ENCODE measurements at regions not wholly inside any gene's neighbourhood (a gene's known extent, or its start where the extent isn't known, plus 50 kb on each side); places are given as distances from the start of the nearest gene placed in this dataset.

DNA sequence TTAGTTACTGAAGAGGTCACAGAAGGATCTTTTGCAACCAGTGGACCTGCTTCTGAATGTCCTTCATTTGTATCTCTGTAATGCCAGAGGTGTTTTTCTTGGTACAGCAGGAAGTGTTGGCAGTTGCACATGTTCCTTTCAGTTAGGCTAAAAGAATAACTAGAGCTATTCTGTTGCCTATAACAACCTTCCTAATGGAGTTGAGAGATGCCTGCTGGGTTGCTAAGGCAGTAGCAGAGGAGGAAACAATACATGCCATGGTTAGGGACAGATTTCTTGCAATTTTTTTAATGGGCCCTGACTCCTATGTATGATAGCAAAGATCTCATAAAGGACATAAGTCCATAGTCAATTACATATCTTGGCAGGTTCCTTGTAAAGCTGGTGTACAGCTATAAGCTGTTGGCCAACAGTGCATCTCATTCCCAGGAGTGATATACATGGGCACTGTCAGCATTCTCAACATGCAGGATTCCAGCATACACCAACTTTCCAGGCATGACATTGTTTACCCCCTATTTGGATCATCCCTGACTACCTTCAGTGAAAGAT lies 556.6 kb downstream of the CCER1 start:
- Histone ChIP-seq H3K27ac (ENCODE audit: low read depth, low read length) (no peak overlapping the region), H3K9me3 (ENCODE audit: control insufficient read depth in 2 of 3, low read length in 3 of 3) (peaks cover 0 to 12% (median 5%) of the 10 kb centered on the region in 3 experiments), H3K4me3 (ENCODE audit: low read length) (no peak overlapping the region), H3K4me1 (ENCODE audit: control insufficient read depth in 2 of 2, insufficient read depth in 2 of 2, low read length in 2 of 2) (no peaks in the 10 kb centered on the region), H3K27me3 (ENCODE audit: control insufficient read depth in 2 of 2, insufficient read depth in 2 of 2, low read length in 2 of 2) (no peaks in the 10 kb centered on the region), H3K36me3 (ENCODE audit: control insufficient read depth in 2 of 3, insufficient read depth in 3 of 3, low read length in 3 of 3) (no peaks in the 10 kb centered on the region)
- Mint-ChIP-seq H3K4me3 (no peak overlapping the region), H3K27ac (no peak overlapping the region), H3K9me3 (peaks cover 2 to 37% (median 6%) of the 10 kb centered on the region in 11 donors), H3K36me3 (peaks cover 0 to 8% (median 0%) of the 10 kb centered on the region in 5 donors), H3K4me1 (peaks cover 0 to 2% (median 0%) of the 10 kb centered on the region in 7 donors), H3K27me3 (peaks cover 0 to 7% (median 0%) of the 10 kb centered on the region in 5 donors)
- intact Hi-C loops (cut with micrococcal nuclease) = no loop called here
- POLR2A ChIA-PET = no interaction called here
- ATAC-seq = no peak
- CTCF ChIA-PET = no interaction called here
- DNase-seq = no peak

- no peak for ATAC-seq
- ChIA-PET POLR2A (no interaction called here), CTCF (no interaction called here)
- Mint-ChIP-seq H3K27ac (no peak overlapping the region), H3K36me3 (peaks cover 0 to 8% (median 0%) of the 10 kb centered on the region in 5 donors), H3K9me3 (peaks cover 2 to 51% (median 12%) of the 10 kb centered on the region in 11 donors), H3K27me3 (peaks cover 0 to 7% (median 0%) of the 10 kb centered on the region in 5 donors), H3K4me1 (peaks cover 0 to 2% (median 0%) of the 10 kb centered on the region in 7 donors), H3K4me3 (no peak overlapping the region)
- Histone ChIP-seq H3K27me3 (ENCODE audit: control insufficient read depth in 2 of 2, insufficient read depth in 2 of 2, low read length in 2 of 2) (no peaks in the 10 kb centered on the region), H3K9me3 (ENCODE audit: control insufficient read depth in 2 of 3, low read length in 3 of 3) (peaks cover 0 to 12% (median 5%) of the 10 kb centered on the region in 3 experiments), H3K4me3 (ENCODE audit: low read length) (no peak overlapping the region), H3K4me1 (ENCODE audit: control insufficient read depth in 2 of 2, insufficient read depth in 2 of 2, low read length in 2 of 2) (no peaks in the 10 kb centered on the region), H3K36me3 (ENCODE audit: control insufficient read depth in 2 of 3, insufficient read depth in 3 of 3, low read length in 3 of 3) (no peaks in the 10 kb centered on the region), H3K27ac (ENCODE audit: low read depth, low read length) (no peak overlapping the region)
- no peak for DNase-seq
- intact Hi-C loops (cut with micrococcal nuclease) = no loop called here
Measured at GRCh38 chr12:90396556-90396955, 558.4 kb downstream of the CCER1 start.

DNA sequence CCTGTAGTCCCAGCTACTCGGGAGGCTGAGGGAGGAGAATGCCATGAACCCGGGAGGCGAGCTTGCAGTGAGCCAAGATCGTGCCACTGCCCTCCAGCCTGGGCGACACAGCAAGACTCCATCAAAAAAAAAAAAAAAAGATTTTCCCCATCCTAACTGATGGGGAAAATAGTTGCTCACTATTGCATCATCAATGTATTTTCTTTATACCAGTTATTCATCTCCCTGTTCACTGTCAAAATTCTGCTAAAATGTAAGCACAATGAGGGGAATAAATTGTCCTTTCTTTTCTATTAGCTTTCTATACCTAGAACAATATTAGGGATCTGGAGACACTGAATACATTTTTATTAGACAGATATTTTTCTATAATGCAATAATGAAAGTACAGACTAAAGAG lies 561.3 kb downstream of the CCER1 start:
- H3K9me3 ChIP-seq (ENCODE audit: control insufficient read depth in 2 of 3, low read length in 3 of 3) = peaks cover 0 to 12% (median 5%) of the 10 kb centered on the region in 3 experiments
- Mint-ChIP-seq H3K4me3 (no peak overlapping the region), H3K27ac (no peak overlapping the region), H3K4me1 (no peaks in the 10 kb centered on the region), H3K9me3 (peaks cover 3 to 44% (median 6%) of the 10 kb centered on the region in 11 donors), H3K36me3 (peaks cover 0 to 8% (median 0%) of the 10 kb centered on the region in 5 donors), H3K27me3 (no peaks in the 10 kb centered on the region)
- ChIA-PET POLR2A (no interaction called here), CTCF (no interaction called here)
- intact Hi-C loops (cut with micrococcal nuclease) = no loop called here
- no peaks in the 10 kb centered on the region for H3K36me3 ChIP-seq (ENCODE audit: control insufficient read depth in 2 of 3, insufficient read depth in 3 of 3, low read length in 3 of 3)
- no peaks in the 10 kb centered on the region for H3K27me3 ChIP-seq (ENCODE audit: control insufficient read depth in 2 of 2, insufficient read depth in 2 of 2, low read length in 2 of 2)
- DNase-seq (no peak), ATAC-seq (no peak)
- no peak overlapping the region for H3K4me3 ChIP-seq (ENCODE audit: low read length)
- no peaks in the 10 kb centered on the region for H3K4me1 ChIP-seq (ENCODE audit: control insufficient read depth in 2 of 2, insufficient read depth in 2 of 2, low read length in 2 of 2)
- no peak overlapping the region for H3K27ac ChIP-seq (ENCODE audit: low read depth, low read length)

GRCh38 chr12:90393089-90393488 lies 561.9 kb downstream of the CCER1 start:
- peaks cover 0 to 8% (median 0%) of the 10 kb centered on the region in 5 donors for H3K36me3 Mint-ChIP-seq
- H3K27ac ChIP-seq (ENCODE audit: low read depth, low read length) = no peak overlapping the region
- peaks cover 0 to 12% (median 5%) of the 10 kb centered on the region in 3 experiments for H3K9me3 ChIP-seq (ENCODE audit: control insufficient read depth in 2 of 3, low read length in 3 of 3)
- DNase-seq (no peak), ATAC-seq (no peak)
- no peak overlapping the region for H3K4me3 ChIP-seq (ENCODE audit: low read length)
- POLR2A ChIA-PET = no interaction called here
- H3K4me3 Mint-ChIP-seq = no peak overlapping the region
- intact Hi-C loops (cut with micrococcal nuclease) = no loop called here
- no peaks in the 10 kb centered on the region for H3K4me1 ChIP-seq (ENCODE audit: control insufficient read depth in 2 of 2, insufficient read depth in 2 of 2, low read length in 2 of 2)
- no peaks in the 10 kb centered on the region for H3K27me3 Mint-ChIP-seq
- H3K27me3 ChIP-seq (ENCODE audit: control insufficient read depth in 2 of 2, insufficient read depth in 2 of 2, low read length in 2 of 2) = no peaks in the 10 kb centered on the region
- CTCF ChIA-PET = no interaction called here
- no peaks in the 10 kb centered on the region for H3K36me3 ChIP-seq (ENCODE audit: control insufficient read depth in 2 of 3, insufficient read depth in 3 of 3, low read length in 3 of 3)
- H3K4me1 Mint-ChIP-seq = no peaks in the 10 kb centered on the region
- peaks cover 2 to 42% (median 6%) of the 10 kb centered on the region in 11 donors for H3K9me3 Mint-ChIP-seq
- no peak overlapping the region for H3K27ac Mint-ChIP-seq

GRCh38 chr12:90390947-90391346 lies 564.0 kb downstream of the CCER1 start:
- ATAC-seq (no peak), DNase-seq (no peak)
- intact Hi-C loops (cut with micrococcal nuclease) = no loop called here
- H3K4me3 Mint-ChIP-seq = no peak overlapping the region
- Histone ChIP-seq H3K4me1 (ENCODE audit: control insufficient read depth in 2 of 2, insufficient read depth in 2 of 2, low read length in 2 of 2) (no peaks in the 10 kb centered on the region), H3K36me3 (ENCODE audit: control insufficient read depth in 2 of 3, insufficient read depth in 3 of 3, low read length in 3 of 3) (no peaks in the 10 kb centered on the region), H3K4me3 (ENCODE audit: low read length) (no peak overlapping the region), H3K27me3 (ENCODE audit: control insufficient read depth in 2 of 2, insufficient read depth in 2 of 2, low read length in 2 of 2) (no peaks in the 10 kb centered on the region), H3K9me3 (ENCODE audit: control insufficient read depth in 2 of 3, low read length in 3 of 3) (peaks cover 0 to 5% (median 0%) of the 10 kb centered on the region in 3 experiments), H3K27ac (ENCODE audit: low read depth, low read length) (no peak overlapping the region)
- no peaks in the 10 kb centered on the region for H3K27me3 Mint-ChIP-seq
- no peaks in the 10 kb centered on the region for H3K4me1 Mint-ChIP-seq
- H3K9me3 Mint-ChIP-seq = peaks cover 1 to 34% (median 6%) of the 10 kb centered on the region in 11 donors
- POLR2A ChIA-PET = interaction anchor here (0.7 kb wide), 1 partner anchor 806 kb away, joined by 5 read pairs; no protein-coding TSS in a partner anchor
- CTCF ChIA-PET = no interaction called here
- H3K27ac Mint-ChIP-seq = no peak overlapping the region
- peaks cover 0 to 3% (median 0%) of the 10 kb centered on the region in 5 donors for H3K36me3 Mint-ChIP-seq

- ATAC-seq (no peak), DNase-seq (no peak)
- ChIA-PET POLR2A (no interaction called here), CTCF (no interaction called here)
- Histone ChIP-seq H3K36me3 (ENCODE audit: control insufficient read depth in 2 of 3, insufficient read depth in 3 of 3, low read length in 3 of 3) (no peaks in the 10 kb centered on the region), H3K9me3 (ENCODE audit: control insufficient read depth in 2 of 3, low read length in 3 of 3) (no peaks in the 10 kb centered on the region), H3K4me3 (ENCODE audit: low read length) (no peak overlapping the region), H3K27me3 (ENCODE audit: control insufficient read depth in 2 of 2, insufficient read depth in 2 of 2, low read length in 2 of 2) (no peaks in the 10 kb centered on the region), H3K4me1 (ENCODE audit: control insufficient read depth in 2 of 2, insufficient read depth in 2 of 2, low read length in 2 of 2) (no peaks in the 10 kb centered on the region), H3K27ac (ENCODE audit: low read depth, low read length) (no peak overlapping the region)
- H3K27me3 Mint-ChIP-seq = no peaks in the 10 kb centered on the region
- H3K27ac Mint-ChIP-seq = no peak overlapping the region
- intact Hi-C loops (cut with micrococcal nuclease) = no loop called here
- H3K4me3 Mint-ChIP-seq = no peak overlapping the region
- peaks cover 0 to 4% (median 0%) of the 10 kb centered on the region in 11 donors for H3K9me3 Mint-ChIP-seq
- H3K36me3 Mint-ChIP-seq = no peaks in the 10 kb centered on the region
- no peaks in the 10 kb centered on the region for H3K4me1 Mint-ChIP-seq
Measured at GRCh38 chr12:90368081-90368480, 586.9 kb downstream of the CCER1 start.

DNA sequence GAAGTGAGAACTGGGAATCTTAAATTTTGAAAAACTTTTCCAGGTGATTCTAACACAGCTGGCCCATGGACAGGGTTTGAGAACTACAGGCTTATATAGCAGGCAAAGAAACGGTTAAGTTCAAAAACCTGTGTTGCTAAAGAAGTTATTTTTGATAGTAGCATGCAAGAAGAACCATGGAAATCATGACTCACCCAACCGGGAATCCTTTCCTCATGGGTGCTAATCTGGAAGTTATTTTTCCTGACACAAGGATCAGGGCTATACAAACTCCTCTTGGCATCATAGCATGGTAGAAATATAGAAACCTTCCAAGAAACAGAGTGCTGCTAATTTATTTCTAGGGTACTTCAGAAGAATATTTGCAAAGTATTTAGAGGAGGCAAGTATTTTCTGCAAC lies 588.7 kb downstream of the CCER1 start:
- H3K27me3 Mint-ChIP-seq = no peaks in the 10 kb centered on the region
- no peak overlapping the region for H3K4me3 Mint-ChIP-seq
- no peaks in the 10 kb centered on the region for H3K36me3 Mint-ChIP-seq
- no peaks in the 10 kb centered on the region for H3K9me3 ChIP-seq (ENCODE audit: control insufficient read depth in 2 of 3, low read length in 3 of 3)
- H3K9me3 Mint-ChIP-seq = peaks cover 0 to 4% (median 0%) of the 10 kb centered on the region in 11 donors
- POLR2A ChIA-PET = no interaction called here
- DNase-seq (no peak), ATAC-seq (no peak)
- CTCF ChIA-PET = no interaction called here
- intact Hi-C loops (cut with micrococcal nuclease) = no loop called here
- no peaks in the 10 kb centered on the region for H3K4me1 Mint-ChIP-seq
- no peak overlapping the region for H3K27ac Mint-ChIP-seq
- no peaks in the 10 kb centered on the region for H3K4me1 ChIP-seq (ENCODE audit: control insufficient read depth in 2 of 2, insufficient read depth in 2 of 2, low read length in 2 of 2)
- H3K36me3 ChIP-seq (ENCODE audit: control insufficient read depth in 2 of 3, insufficient read depth in 3 of 3, low read length in 3 of 3) = no peaks in the 10 kb centered on the region
- H3K4me3 ChIP-seq (ENCODE audit: low read length) = no peak overlapping the region
- H3K27me3 ChIP-seq (ENCODE audit: control insufficient read depth in 2 of 2, insufficient read depth in 2 of 2, low read length in 2 of 2) = no peaks in the 10 kb centered on the region
- H3K27ac ChIP-seq (ENCODE audit: low read depth, low read length) = no peak overlapping the region

Data from naive thymus-derived CD4-positive, alpha-beta T cell (primary cell).